Neural progenitor cell (in vitro differentiated cells): ENCODE measurements at regions not wholly inside any gene's neighbourhood (a gene's known extent, or its start where the extent isn't known, plus 50 kb on each side); places are given as distances from the start of the nearest gene placed in this dataset.

ENCODE experiments used
- DNase-seq: peaks from one replicate; pipeline ENCODE4 v3.0.0-alpha.2; 2016; ENCODE audit warnings: low spot score
- H2AFZ ChIP-seq: fragments of 200-600 bp; sonication (generic); replicated peaks from 2 replicates; pipeline ENCODE4 v1.6.1; 2016; ENCODE audit warnings: antibody characterized with exemption
- H3F3A ChIP-seq: fragments of 200-600 bp; sonication (generic); 2 replicates; pipeline ENCODE4 v1.6.1; 2016; ENCODE audit warnings: antibody characterized with exemption, low read depth
- H3K27ac ChIP-seq: fragments of 200-600 bp; sonication (generic); 2 replicates; pipeline ENCODE4 v1.5.1; 2016; ENCODE audit warnings: mild to moderate bottlenecking
- H3K27me3 ChIP-seq: fragments of 200-600 bp; sonication (generic); 2 replicates; pipeline ENCODE4 v1.6.1; 2016; ENCODE audit warnings: mild to moderate bottlenecking, moderate library complexity
- H3K36me3 ChIP-seq: fragments of 200-600 bp; sonication (generic); 2 replicates; pipeline ENCODE4 v1.5.1; 2016
- H3K4me1 ChIP-seq: fragments of 200-600 bp; sonication (generic); 2 replicates; pipeline ENCODE4 v1.6.1; 2016; ENCODE audit warnings: mixed run types
- H3K4me2 ChIP-seq: fragments of 200-600 bp; sonication (generic); 2 replicates; pipeline ENCODE4 v1.6.1; 2016
- H3K4me3 ChIP-seq: fragments of 200-600 bp; sonication (generic); 2 replicates; pipeline ENCODE4 v1.5.1; 2016
- H3K79me2 ChIP-seq: fragments of 200-600 bp; sonication (generic); 2 replicates; pipeline ENCODE4 v1.6.1; 2016; ENCODE audit warnings: low read depth
- H3K9ac ChIP-seq: fragments of 200-600 bp; sonication (generic); 2 replicates; pipeline ENCODE4 v1.6.1; 2016
- H3K9me3 ChIP-seq: fragments of 200-600 bp; sonication (generic); 2 replicates; pipeline ENCODE4 v1.5.1; 2016; ENCODE audit warnings: low read depth
- H4K20me1 ChIP-seq: fragments of 200-600 bp; sonication (generic); 2 replicates; pipeline ENCODE4 v1.6.1; 2016; ENCODE audit warnings: low read depth
- H3K27ac Mint-ChIP-seq: 3 replicates; pipeline ENCODE4 v1.8.0; 2021; ENCODE audit warnings: mixed read lengths
- H3K27me3 Mint-ChIP-seq: 2 replicates; pipeline ENCODE4 v1.8.0; 2022; ENCODE audit warnings: low read depth, mild to moderate bottlenecking, inconsistent platforms, moderate library complexity, mixed read lengths; ENCODE audit not compliant: insufficient read depth
- H3K36me3 Mint-ChIP-seq: 3 replicates; pipeline ENCODE4 v1.8.0; 2021; ENCODE audit warnings: mixed read lengths
- H3K4me1 Mint-ChIP-seq: 3 replicates; pipeline ENCODE4 v1.8.0; 2021; ENCODE audit warnings: mixed read lengths
- H3K4me3 Mint-ChIP-seq: 3 replicates; pipeline ENCODE4 v1.8.0; 2021; ENCODE audit warnings: mild to moderate bottlenecking, moderate library complexity, mixed read lengths
- H3K9me3 Mint-ChIP-seq: 3 replicates; pipeline ENCODE4 v1.8.0; 2020; ENCODE audit warnings: mixed read lengths
- CTCF ChIP-seq: fragments of 200-600 bp; sonication (generic); IDR thresholded peaks from 2 replicates; pipeline ENCODE4 v1.5.1; 2017; ENCODE audit warnings: antibody characterized with exemption, mild to moderate bottlenecking
- EZH2 ChIP-seq: fragments of 200-600 bp; sonication (generic); IDR thresholded peaks from 2 replicates; pipeline ENCODE4 v1.6.1; 2017; ENCODE audit warnings: antibody characterized with exemption, mild to moderate bottlenecking, moderate library complexity
- EZH2phosphoT487 ChIP-seq: fragments of 200-600 bp; sonication (generic); IDR thresholded peaks from 2 replicates; pipeline ENCODE4 v1.6.1; 2017; ENCODE audit warnings: antibody characterized with exemption

GRCh38 chr3:56979791-56980190, 80.7 kb upstream of the SPATA12 start:
- Histone ChIP-seq H3K27ac (no peak overlapping the region), H3K4me3 (no peak overlapping the region), H3F3A (no peaks in the 10 kb centered on the region), H3K27me3 (no peaks in the 10 kb centered on the region), H2AFZ (no peak overlapping the region), H3K36me3 (no peaks in the 10 kb centered on the region), H3K4me1 (no peaks in the 10 kb centered on the region), H3K79me2 (no peaks in the 10 kb centered on the region), H3K9me3 (no peaks in the 10 kb centered on the region), H4K20me1 (no peaks in the 10 kb centered on the region), H3K4me2 (no peak overlapping the region), H3K9ac (no peak overlapping the region)
- Mint-ChIP-seq H3K36me3 (no peaks in the 10 kb centered on the region), H3K4me1 (peaks cover 18% of the 10 kb centered on the region), H3K27ac (no peak overlapping the region), H3K9me3 (no peaks in the 10 kb centered on the region), H3K27me3 (peaks cover 3% of the 10 kb centered on the region), H3K4me3 (no peak overlapping the region)
- DNase-seq: no peak
- TF ChIP-seq EZH2: no peak
- TF ChIP-seq CTCF: no peak
- TF ChIP-seq EZH2phosphoT487: no peak

DNA sequence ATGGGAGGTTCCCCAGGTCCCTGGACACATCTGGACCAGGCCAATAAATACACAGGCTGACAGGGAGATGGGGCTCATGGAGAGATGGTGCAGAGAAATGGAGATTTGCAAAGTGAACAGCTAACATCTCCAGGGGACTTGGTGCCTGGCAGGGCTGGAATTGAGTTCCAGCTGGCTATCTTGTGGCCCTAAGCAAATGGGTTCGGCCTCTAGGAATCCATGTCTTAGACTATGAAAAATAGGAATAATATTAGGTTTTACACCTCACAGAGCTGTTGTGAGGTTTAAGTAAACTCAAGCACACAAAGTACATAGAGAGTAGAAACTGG, 82.9 kb upstream of the SPATA12 start:
- H3K27ac ChIP-seq: no peak overlapping the region
- Mint-ChIP-seq H3K36me3 (no peaks in the 10 kb centered on the region), H3K9me3 (no peaks in the 10 kb centered on the region), H3K4me1 (peaks cover 20% of the 10 kb centered on the region), H3K4me3 (no peak overlapping the region), H3K27me3 (peaks cover 4% of the 10 kb centered on the region), H3K27ac (peak overlapping the region; percentile 75)
- H3K4me2 ChIP-seq: no peak overlapping the region
- H3K4me3 ChIP-seq: no peak overlapping the region
- no peaks in the 10 kb centered on the region for H3K79me2 ChIP-seq
- no peak overlapping the region for H2AFZ ChIP-seq
- DNase-seq: no peak
- H3K36me3 ChIP-seq: no peaks in the 10 kb centered on the region
- TF ChIP-seq EZH2 (no peak), EZH2phosphoT487 (no peak), CTCF (no peak)
- H3K27me3 ChIP-seq: no peaks in the 10 kb centered on the region
- H4K20me1 ChIP-seq: no peaks in the 10 kb centered on the region
- no peaks in the 10 kb centered on the region for H3F3A ChIP-seq
- no peaks in the 10 kb centered on the region for H3K4me1 ChIP-seq
- H3K9ac ChIP-seq: no peak overlapping the region
- H3K9me3 ChIP-seq: no peaks in the 10 kb centered on the region

DNA sequence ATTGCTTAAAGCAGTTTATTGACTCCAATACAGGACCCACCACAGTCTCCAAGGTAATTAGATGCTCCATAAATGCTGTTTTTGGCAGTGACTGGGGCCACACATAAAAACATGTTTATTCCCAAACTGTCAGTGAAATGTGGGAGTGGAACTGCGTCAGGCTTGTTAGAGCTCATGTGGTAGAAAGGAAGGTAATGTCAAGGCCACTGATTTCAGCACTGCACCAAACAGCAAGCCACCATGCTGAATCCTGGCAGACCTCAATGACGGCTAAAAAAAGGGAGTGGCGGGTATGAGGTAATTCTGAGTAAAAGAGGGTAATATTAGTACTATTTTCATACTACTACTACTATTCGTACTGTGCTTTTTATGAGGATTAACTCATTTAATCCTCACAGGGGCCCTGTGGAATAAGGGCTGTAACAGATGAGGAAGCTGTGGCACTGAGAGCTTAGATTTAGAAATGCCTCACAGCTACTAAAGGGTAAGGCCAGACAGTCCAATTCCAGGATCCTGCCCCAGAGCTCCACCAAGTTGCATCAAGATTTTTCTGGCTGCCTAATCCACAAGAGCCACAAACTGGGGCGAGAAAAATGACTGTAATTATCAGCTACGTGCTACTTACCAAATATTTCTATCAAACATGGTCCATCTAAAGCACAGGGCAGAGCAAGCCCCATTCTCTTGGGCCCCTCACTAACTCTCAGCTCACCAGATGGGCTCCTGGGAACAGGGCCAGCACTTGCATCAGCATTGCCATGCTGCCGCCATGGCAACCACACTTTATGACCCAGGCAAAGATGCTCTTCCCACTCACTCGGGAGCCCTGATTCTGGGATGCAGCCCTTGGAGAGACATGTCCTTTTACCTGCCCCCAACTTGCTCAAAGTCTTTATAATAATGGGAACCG, 83.6 kb upstream of the SPATA12 start:
- Mint-ChIP-seq H3K27ac (peak overlapping the region; percentile 75), H3K4me1 (peaks cover 20% of the 10 kb centered on the region), H3K9me3 (no peaks in the 10 kb centered on the region), H3K4me3 (no peak overlapping the region), H3K36me3 (no peaks in the 10 kb centered on the region), H3K27me3 (peaks cover 4% of the 10 kb centered on the region)
- no peaks in the 10 kb centered on the region for H3K9me3 ChIP-seq
- H3K4me2 ChIP-seq: no peak overlapping the region
- no peaks in the 10 kb centered on the region for H3K36me3 ChIP-seq
- H2AFZ ChIP-seq: no peak overlapping the region
- no peak overlapping the region for H3K27ac ChIP-seq
- no peak overlapping the region for H3K4me3 ChIP-seq
- no peaks in the 10 kb centered on the region for H3K4me1 ChIP-seq
- no peak for DNase-seq
- H3K79me2 ChIP-seq: no peaks in the 10 kb centered on the region
- no peak for TF ChIP-seq EZH2
- no peak for TF ChIP-seq CTCF
- no peak for TF ChIP-seq EZH2phosphoT487
- H4K20me1 ChIP-seq: no peaks in the 10 kb centered on the region
- H3K27me3 ChIP-seq: no peaks in the 10 kb centered on the region
- H3F3A ChIP-seq: no peaks in the 10 kb centered on the region
- H3K9ac ChIP-seq: no peak overlapping the region
